NCI-H128 (cell line): ENCODE measurements at regions not wholly inside any gene's neighbourhood (a gene's known extent, or its start where the extent isn't known, plus 50 kb on each side); places are given as distances from the start of the nearest gene placed in this dataset.
"Not testable (repeated sequence)": the region's sequence is repeated elsewhere in the genome, so short reads cannot be mapped to it uniquely, and the experiment has no call there.

Experiments
- DNase-seq: peaks from one replicate; lab custom pipeline; 2025; ENCODE audit not compliant: unreplicated experiment; lab: John Stamatoyannopoulos, UW

DNA sequence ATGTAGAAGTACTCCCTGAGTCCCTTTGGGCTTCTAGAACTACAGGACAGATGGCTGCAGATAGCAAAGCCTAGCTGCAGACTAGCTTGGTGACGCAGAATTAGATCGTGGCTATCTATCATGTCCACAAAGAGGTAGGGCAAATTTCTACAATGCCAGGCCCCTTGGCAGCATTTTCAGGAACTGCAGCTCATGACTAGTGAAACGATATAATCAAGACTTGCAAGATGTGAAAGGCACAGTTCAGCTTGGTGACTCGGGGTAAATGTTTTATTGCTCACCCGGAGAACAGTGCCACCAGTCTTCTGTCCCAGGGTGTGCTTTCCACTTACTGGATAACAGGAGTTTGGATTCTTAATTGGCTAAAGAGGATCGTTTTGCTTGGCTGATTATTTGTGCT, 108.7 kb upstream of the LY86 start:
- DNase-seq = no peak

DNA sequence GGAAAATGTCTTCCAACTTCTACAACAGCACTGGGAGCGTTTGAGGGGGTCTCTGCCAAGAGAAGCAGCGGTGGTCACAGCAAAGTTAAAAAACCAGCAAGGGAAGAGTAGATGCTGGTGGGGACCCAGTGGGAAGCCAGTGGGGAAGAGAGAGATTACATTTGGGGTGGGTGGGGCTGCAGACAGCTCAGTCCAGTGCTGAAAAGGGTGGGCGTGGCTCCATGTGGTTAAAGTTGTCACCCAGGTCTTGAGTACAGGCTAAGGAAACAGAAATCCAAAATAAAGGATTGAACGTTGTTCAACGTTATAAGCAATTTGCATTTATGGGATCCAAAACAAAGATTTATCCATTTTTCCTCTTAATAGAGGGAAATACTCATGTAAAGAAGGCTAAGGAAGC, 106.3 kb upstream of the LY86 start:
- DNase-seq = no peak

DNA sequence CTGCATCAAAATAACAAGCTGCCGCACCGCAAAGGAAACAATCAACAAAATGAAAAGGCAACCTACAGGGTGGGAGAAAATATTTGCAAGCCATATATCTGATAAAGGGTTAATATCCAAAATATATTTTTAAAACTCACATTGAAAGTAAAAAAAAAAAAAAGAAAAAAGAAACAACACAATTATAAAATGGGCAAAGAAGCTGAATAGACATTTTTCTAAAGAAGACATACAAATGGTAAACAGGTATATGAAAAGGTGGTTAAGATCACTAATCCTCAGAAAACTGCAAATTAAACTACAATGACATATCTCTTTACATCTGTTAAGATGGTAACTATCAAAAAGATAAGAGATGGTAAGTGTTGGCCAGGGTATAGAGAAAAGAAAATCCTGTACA, 105.4 kb upstream of the LY86 start:
- DNase-seq = no peak

DNA sequence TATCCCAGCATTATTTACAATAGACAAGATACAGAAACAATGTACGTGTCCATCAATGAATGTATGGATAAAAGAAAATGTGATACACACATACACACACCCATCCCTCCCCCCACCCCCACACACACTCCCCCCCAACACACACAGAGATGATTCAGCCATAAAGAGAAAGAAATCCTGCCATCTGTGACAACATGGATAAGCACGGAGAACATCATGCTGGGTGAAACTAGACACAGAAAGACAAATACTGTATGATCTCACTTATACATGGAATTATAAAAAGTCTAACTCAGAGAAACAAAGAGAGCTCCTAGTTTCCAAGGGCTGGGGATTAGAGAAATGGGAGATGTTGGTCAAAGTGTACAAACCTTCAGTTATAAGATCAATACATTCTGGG, 104.8 kb upstream of the LY86 start:
- DNase-seq = no peak

DNA sequence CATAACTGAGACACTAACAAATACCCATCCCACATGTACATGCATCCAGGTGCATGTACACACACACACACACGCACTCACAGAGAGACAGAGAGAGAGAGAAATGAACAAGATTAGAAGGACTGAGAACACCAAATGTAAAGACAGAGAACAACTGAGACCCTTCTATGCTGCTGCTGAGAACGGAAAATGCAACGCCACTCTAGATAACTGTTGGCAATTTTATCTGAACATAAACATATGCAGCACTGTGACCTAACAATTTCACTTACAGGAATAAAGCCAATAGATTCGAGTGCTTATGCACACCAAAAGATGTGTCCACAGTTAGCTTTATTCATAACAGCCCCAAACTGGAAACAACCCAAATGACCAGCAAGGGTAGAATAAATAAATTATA, 103.8 kb upstream of the LY86 start:
- DNase-seq = no peak

DNA sequence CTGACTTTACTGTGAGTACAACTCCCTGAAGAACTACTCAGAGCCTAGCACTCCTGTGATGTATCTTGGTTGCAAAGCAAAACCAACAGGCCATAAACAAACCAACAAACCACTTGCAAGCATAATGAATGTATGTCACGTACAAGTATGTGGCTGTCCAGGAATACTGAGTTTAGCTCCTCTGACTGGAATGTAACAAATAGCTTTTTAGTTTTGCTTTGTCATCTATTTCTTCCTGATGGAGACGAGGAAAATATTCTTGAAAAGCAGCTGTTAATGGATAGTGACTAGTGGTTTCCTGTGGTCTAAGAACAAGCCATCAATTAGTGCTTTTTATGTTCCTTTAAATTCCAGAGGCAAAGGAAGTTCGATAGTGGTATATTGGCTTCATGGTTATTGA, 101.9 kb upstream of the LY86 start:
- no peak for DNase-seq

DNA sequence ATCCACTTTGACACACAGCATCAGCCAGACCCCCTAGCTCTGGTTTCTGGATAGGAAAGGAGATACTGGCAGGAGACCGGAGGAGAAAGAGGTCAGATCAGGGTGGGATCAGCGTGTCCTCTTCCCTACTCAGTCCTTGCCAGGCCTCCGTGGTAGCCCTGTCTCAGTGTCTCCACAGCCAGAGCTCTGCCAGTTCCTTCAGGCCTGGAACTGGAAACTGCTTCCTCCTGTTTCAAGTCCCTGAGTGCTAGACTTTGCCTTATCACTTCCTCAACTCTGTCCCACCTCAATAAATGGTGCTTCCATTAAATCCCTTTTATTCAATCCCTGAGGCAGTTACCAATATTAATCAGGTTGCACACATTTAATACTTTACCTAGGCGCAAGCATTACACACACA, 96.8 kb upstream of the LY86 start:
- DNase-seq = no peak

DNA sequence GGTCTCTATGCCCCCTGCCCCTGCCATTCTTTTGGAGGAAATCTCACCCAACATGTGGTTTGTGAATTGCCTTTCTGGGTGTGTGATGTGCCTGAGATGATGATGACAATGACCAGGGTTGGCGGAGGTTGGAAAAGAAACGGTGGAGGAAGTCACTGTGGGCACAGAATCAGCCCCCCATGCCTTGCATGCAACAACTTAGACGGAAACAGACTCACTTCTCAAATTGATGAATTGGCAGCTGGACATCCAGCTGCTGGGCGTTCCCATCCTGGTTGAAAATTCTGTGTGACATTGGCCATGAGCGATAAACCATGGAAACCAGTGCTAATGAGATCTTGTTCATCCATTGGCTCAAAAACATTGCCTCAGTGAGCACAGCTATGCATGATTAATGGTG, 95.8 kb upstream of the LY86 start:
- no peak for DNase-seq

DNA sequence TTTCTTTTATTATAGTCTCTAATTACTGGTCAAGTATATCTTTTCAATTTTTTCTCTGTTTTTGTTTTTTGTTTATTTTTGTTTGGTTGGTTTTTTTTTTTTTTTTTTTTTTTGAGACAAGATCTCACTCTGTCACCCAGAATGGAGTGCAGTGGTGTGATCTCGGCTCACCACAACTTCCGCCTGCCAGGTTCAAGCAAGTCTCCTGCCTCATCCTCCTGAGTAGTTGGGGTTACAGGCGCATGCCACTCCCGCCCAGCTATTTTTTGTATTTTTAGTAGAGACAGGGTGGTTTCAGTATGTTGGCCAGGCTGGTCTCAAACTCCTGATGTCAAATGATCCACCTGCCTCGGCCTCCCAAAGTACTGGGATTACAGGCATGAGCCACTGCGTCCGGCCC, 94.4 kb upstream of the LY86 start:
- DNase-seq = not testable (repeated sequence)

DNA sequence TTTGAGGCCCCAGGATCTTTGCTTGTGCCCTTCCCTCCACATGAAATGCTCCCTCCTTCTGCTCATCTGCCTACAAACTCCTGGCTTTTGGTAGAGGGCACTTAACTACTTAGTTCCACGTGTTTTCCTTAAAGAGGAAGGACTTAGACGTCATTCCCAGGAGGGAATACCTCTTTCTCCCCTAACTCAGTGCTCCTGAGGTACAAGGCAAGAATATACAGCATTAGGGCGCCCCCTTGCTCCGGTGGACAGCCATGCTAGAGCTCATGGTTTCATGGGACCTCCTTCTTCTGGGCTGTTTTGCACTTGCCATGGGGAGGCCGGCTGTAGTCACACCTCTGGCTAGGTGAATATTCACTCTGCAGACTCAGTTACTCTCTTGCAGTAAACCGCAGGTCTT, 93.8 kb upstream of the LY86 start:
- no peak for DNase-seq

DNA sequence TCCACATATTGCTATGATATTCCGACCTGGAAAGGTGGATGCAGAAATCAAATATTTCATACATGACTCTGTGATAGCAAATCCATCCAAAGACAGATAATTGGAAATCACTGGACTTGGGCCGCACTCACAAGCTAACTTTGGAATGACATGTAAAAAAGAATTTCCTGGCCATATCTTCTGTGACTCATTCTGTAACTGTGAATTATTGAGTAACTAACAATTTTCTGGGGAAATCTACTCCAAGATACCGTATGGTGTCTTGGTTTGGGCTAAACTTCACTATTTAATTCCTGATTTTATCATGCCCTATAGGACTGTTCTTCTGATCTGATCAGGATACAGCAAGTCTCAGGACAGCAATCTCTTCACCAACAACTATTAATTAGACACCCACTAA, 92.7 kb upstream of the LY86 start:
- no peak for DNase-seq

DNA sequence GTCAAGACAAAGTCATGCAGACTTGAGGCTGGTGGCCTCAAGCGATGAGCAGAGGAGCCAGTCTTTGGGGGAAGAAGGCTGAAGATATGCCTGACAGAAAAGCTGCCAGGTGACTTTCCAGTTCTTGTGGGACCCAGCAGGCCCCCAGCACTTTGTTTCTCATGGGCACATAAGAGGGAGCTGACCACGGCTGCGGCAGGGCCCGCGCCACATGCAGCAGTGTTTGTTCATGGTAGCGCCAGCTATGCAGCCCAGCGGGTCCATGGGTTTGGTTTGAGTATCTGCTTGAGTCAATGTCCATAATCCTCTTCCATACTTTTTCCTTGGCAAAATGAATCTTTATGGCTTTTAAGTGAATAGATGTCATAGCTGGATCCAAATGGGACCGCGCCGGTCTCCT, 91.0 kb upstream of the LY86 start:
- no peak for DNase-seq

DNA sequence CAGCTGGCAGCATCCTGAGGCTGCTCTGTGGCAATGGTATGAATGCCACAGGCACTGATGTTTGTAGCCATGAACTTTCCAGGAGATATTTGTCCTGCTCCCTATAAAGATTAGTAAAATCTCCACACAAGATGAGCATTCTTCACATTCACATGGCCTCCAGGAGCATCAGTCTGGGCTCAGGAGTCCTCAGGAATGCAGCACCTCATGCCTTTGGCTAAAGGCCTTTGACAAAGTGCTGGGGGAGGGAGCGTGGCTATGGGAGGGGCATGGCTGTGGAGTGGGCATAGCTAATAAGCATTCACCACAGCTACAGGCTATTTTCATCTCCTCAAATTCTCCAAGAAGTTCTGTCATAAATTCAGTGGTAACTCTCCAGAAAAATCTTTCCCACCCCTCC, 90.5 kb upstream of the LY86 start:
- no peak for DNase-seq

DNA sequence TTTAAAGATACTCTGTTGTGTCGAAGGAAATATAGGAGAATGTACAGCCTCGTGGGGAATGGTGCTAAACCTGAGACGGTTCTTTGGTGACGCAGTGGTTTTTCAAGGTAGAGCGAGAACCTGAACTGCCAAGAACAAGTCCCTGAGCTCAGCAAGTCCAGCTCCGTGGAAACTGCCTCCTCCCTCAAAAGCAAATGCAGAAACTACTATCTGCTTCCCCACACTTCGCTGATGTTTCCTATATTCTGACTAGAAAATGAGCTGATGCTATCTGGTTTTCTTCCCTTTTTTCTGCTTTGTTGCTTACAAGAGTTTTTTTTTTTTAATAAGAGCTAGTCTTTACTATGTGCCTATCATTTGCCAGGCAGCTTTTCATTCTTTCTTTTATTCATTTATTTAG, 85.3 kb upstream of the LY86 start:
- DNase-seq = no peak

DNA sequence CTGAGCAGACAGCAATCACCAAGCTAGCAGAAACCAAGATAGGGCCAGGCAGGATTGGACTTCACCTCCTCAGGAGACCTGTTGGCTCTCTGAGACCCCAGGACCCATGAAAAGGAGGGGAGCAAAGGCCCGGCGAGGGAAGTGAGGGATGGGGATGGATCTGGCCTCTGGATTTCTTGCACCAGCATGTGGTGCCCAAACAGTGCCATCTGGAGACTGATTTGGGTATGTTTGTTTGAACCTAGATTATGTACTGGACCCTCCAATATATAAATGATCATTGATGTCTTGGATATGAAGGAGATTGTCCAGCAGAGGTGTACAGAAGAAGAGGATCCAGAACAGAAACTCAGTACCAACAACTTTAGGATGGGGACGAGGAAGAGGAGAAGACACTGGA, 83.4 kb upstream of the LY86 start:
- DNase-seq = no peak

DNA sequence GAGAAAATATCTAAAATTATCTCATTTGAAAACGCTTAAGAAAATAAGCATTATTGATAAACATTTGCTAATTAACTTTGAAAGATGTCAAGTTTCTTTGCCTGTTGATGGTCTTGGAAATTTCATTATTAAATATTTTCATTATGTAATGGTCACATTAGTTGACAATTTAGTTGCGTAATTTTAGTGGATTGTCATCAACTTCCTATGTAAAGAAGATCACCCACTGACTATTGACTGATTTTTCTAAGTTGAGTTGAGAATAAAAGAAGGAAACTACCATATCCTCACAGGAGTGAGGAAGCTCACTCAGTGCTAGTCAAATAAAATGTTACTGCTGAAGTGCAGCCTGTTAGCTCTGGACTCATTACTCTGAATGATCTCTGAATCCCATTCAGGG, 79.9 kb upstream of the LY86 start:
- no peak for DNase-seq

DNA sequence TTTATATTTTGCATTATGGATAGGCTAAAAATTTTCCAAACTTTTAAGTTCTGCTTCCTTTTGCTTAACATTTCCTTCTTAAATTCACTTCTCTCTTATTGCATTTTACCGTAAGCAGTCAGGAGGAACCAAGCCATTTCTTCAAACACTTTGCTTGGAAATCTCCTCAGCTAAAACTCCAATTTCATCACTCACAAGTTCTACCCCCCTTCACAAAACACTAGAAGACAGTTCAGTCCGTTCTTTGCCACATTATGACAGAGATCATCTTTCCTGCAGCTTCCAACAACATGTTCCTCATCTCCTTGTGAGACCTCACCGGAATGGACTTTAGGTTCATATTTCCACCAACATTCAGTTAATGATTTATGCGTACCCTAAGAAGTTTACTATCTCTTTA, 79.2 kb upstream of the LY86 start:
- no peak for DNase-seq

DNA sequence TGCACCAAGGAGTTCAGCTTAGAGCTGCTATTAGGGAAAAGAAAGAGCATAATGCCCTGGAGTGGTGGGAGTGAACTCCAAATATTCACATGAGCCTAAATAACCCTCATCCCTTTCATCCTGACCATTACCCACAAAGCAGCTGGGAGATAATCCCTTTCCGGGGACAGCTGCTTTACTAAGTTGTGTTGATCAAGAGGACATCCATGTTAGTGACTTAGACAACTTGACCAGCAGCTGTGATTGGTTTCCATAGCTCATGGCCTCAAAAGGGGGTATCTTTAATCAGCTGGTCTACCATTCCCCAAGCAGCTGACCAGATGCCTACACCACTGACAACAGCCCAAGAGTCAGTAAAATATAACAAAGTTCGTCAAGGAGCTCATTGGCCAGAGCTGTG, 75.8 kb upstream of the LY86 start:
- DNase-seq = no peak

DNA sequence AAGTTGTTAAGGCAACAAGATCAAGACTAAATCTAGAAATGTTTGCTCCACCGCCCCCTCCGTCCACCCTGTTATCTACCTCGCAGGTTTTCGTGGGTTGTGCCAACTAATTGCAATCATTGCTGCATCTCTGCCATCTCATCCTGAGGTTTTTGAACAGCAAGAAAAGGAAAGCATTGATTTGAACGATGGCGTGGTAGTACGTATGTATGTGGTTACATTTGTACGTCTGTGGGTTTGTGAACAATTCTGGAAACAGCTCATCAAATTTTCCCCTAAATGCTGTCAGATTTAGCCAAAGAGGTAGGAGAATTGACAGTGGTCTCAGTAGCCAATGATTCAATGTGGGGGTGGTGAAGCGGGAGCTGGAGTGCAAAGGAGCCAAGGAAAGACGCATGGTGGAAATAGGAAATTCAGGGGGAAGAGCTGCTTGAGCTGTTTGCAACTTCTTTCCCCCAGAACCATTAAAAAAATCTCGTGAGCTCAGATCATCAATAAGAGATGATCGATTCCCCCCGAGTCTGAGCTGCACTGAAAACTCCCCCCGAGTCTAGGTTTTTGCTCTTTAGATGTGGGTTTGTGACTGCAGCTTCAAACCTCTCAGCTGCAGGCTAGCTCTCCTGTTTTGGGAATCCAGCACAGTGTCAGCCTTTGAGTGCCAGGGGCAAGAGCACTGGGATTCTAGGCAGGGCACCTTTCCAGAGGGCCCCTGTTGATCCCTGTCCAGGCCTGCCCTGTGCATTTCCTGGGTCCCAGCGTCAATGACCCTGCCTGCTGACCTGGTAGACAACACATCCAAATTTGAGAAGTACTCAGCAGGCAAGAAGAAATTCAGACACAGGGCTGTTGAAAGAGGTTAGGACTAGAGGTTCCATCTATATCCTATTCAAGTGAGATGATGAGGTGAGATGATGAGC, 72.6 kb upstream of the LY86 start:
- DNase-seq = no peak

DNA sequence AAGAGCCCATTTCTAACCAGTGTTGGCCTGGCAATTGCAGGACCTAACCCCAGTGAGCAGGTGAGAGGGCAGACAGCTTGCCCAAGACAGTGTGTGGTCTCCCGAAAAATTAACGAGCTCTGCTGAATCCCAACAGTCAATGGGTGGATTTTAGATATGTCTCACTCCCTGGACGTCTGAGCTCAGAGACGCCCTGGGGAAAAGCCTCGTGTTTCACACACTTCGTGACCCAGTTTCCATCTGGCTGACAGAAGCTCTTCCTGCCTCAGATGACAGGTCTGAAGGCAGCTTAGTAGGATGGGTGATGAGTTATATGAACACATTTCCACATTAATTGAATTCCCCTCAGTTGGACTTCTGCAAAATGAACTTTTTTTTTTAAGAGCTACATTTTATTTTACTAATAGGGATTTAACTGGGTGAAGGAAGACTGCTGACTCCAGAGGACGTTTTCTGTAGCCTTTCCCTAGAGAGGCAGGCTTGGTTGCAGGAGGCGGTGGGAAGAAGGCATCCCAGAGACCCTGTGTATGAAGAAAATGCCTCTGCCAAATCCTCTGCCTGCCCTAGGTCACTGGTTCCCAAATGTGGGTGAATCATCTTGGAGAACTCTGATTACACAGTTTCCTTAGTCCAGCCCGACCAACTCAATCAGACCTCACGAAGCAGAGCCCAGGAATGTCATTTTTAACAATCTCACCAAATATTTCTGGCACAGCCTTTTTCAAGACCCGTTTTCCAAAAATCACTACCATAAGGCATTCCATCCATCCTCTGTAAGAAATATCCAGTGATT, 71.7 kb upstream of the LY86 start:
- no peak for DNase-seq

DNA sequence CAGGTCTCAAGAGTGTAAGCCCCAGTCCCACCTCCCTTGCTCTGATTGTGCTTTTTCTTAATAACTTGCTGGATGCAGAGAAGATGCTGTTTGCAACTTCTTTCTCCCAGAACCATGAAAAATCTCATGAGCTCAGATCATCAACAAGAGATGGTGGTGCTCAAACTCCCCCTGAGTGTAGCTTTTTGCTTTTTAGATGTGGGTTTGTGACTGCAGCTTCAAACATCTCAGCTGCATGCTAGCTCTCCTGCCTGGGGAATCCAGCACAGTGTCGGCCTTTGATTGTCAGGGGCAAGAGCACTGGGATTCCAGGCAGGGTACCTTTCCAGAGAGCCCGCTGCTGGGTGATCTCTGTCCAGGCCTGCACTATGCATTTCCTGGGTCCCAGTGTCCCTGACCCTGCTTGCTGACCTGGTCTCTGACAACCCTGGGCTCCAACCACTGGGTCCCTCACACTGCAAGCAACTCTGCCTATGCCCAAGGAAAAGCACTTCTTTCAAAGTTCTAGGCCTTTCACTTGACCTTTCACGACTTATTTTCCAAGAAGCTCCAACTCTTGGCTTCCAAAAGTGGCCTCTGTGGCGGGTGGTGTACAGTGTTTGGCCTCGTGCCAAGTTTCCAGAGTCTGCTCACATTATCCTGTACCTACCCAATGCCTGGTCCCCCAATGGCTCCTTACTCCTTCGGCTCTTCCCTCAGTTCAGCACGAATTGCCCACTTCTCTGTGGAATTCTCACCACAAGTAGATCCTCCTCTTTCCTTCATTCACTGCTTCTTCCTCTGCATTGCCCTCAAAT, 69.7 kb upstream of the LY86 start:
- DNase-seq = no peak
